ENCODE measurements at regions not wholly inside any gene's neighbourhood (a gene's known extent, or its start where the extent isn't known, plus 50 kb on each side); places are given as distances from the start of the nearest gene placed in this dataset.
"Not testable (repeated sequence)": the region's sequence is repeated elsewhere in the genome, so short reads cannot be mapped to it uniquely, and the experiment has no call there.

GRCh38 chr16:8075271-8075670 is 515.0 kb downstream of the TMEM114 start:
- H3K36me3 ChIP-seq (ENCODE audit: control insufficient read depth, insufficient read depth, low read length), result no peaks in the 10 kb centered on the region
- H3K27me3 ChIP-seq (ENCODE audit: control insufficient read depth, insufficient read depth, low read length), result no peaks in the 10 kb centered on the region
- no peak for DNase-seq (ENCODE audit: low read depth)
- POLR2A ChIA-PET, result no interaction called here
- H3K4me3 ChIP-seq (ENCODE audit: low read depth, low read length), result no peak overlapping the region
- TF ChIP-seq CTCF (IDR thresholded peaks at IDR 0.05; ENCODE audit: insufficient read depth, low read depth, low read length), result no peak
- CTCF ChIA-PET, result no interaction called here

- no peak for DNase-seq (ENCODE audit: low read depth)
- H3K27me3 ChIP-seq (ENCODE audit: control insufficient read depth, insufficient read depth, low read length), result no peaks in the 10 kb centered on the region
- ChIA-PET POLR2A (no interaction called here), CTCF (no interaction called here)
- no peak overlapping the region for H3K4me3 ChIP-seq (ENCODE audit: low read depth, low read length)
- H3K36me3 ChIP-seq (ENCODE audit: control insufficient read depth, insufficient read depth, low read length), result no peaks in the 10 kb centered on the region
- no peak for TF ChIP-seq CTCF (IDR thresholded peaks at IDR 0.05; ENCODE audit: insufficient read depth, low read depth, low read length)
Observed at GRCh38 chr16:8070506-8070905, 519.8 kb downstream of the TMEM114 start.

- CTCF ChIA-PET; DNase-seq (ENCODE audit: low read depth); H3K27me3 ChIP-seq (ENCODE audit: control insufficient read depth, insufficient read depth, low read length); H3K4me3 ChIP-seq (ENCODE audit: low read depth, low read length); POLR2A ChIA-PET; H3K36me3 ChIP-seq (ENCODE audit: control insufficient read depth, insufficient read depth, low read length): not testable (repeated sequence)
Observed at GRCh38 chr16:8068225-8068624, 522.1 kb downstream of the TMEM114 start.

GRCh38 chr16:8063159-8063558 is 527.2 kb downstream of the TMEM114 start:
- TF ChIP-seq CTCF (IDR thresholded peaks at IDR 0.05; ENCODE audit: insufficient read depth, low read depth, low read length), result no peak
- POLR2A ChIA-PET, result no interaction called here
- CTCF ChIA-PET, result no interaction called here
- Histone ChIP-seq H3K36me3 (ENCODE audit: control insufficient read depth, insufficient read depth, low read length) (no peaks in the 10 kb centered on the region), H3K4me3 (ENCODE audit: low read depth, low read length) (no peak overlapping the region), H3K27me3 (ENCODE audit: control insufficient read depth, insufficient read depth, low read length) (no peaks in the 10 kb centered on the region)
- no peak for DNase-seq (ENCODE audit: low read depth)

GRCh38 chr16:8062677-8063076 is 527.6 kb downstream of the TMEM114 start:
- POLR2A ChIA-PET, result no interaction called here
- no peak overlapping the region for H3K4me3 ChIP-seq (ENCODE audit: low read depth, low read length)
- H3K27me3 ChIP-seq (ENCODE audit: control insufficient read depth, insufficient read depth, low read length), result no peaks in the 10 kb centered on the region
- H3K36me3 ChIP-seq (ENCODE audit: control insufficient read depth, insufficient read depth, low read length), result no peaks in the 10 kb centered on the region
- no peak for TF ChIP-seq CTCF (IDR thresholded peaks at IDR 0.05; ENCODE audit: insufficient read depth, low read depth, low read length)
- no peak for DNase-seq (ENCODE audit: low read depth)
- CTCF ChIA-PET, result no interaction called here

- Histone ChIP-seq H3K4me3 (ENCODE audit: low read depth, low read length) (no peak overlapping the region), H3K36me3 (ENCODE audit: control insufficient read depth, insufficient read depth, low read length) (no peaks in the 10 kb centered on the region), H3K27me3 (ENCODE audit: control insufficient read depth, insufficient read depth, low read length) (no peaks in the 10 kb centered on the region)
- DNase-seq (ENCODE audit: low read depth), result no peak
- CTCF ChIA-PET, result interaction anchor here (0.6 kb wide), 1 partner anchor 450 kb away, joined by 3 read pairs; no protein-coding TSS in a partner anchor
- POLR2A ChIA-PET, result no interaction called here
- no peak for TF ChIP-seq CTCF (IDR thresholded peaks at IDR 0.05; ENCODE audit: insufficient read depth, low read depth, low read length)
Observed at GRCh38 chr16:8055761-8056160, 534.5 kb downstream of the TMEM114 start.
